Karpas-422 (cell line): ENCODE measurements at regions not wholly inside any gene's neighbourhood (a gene's known extent, or its start where the extent isn't known, plus 50 kb on each side); places are given as distances from the start of the nearest gene placed in this dataset.

Source experiments
- DNase-seq: peaks from one replicate; pipeline ENCODE4 v3.0.0-alpha.2; 2015
- H2AFZ ChIP-seq: fragments of 200-600 bp; sonication (generic); 2 replicates; pipeline ENCODE4 v1.6.1; 2014; ENCODE audit warnings: antibody characterized with exemption, low read length, mixed read lengths
- H3K27ac ChIP-seq: fragments of 200-600 bp; sonication (generic); 2 replicates; pipeline ENCODE4 v1.5.1; 2014; ENCODE audit warnings: mild to moderate bottlenecking, low read length, moderate library complexity
- H3K27me3 ChIP-seq: fragments of 200-600 bp; sonication (generic); 2 replicates; pipeline ENCODE4 v1.6.1; 2014; ENCODE audit warnings: low read length, mixed read lengths
- H3K36me3 ChIP-seq: fragments of 200-600 bp; sonication (generic); 2 replicates; pipeline ENCODE4 v1.6.1; 2014; ENCODE audit warnings: low read length, mixed read lengths; ENCODE audit not compliant: insufficient read depth
- H3K4me1 ChIP-seq: fragments of 200-600 bp; sonication (generic); 2 replicates; pipeline ENCODE4 v1.6.1; 2014; ENCODE audit warnings: mild to moderate bottlenecking, low read length, mixed read lengths
- H3K4me2 ChIP-seq: fragments of 200-600 bp; sonication (generic); 2 replicates; pipeline ENCODE4 v1.6.1; 2014; ENCODE audit warnings: low read length, low read depth, mild to moderate bottlenecking; ENCODE audit not compliant: poor library complexity, severe bottlenecking
- H3K4me3 ChIP-seq: fragments of 200-600 bp; sonication (generic); 2 replicates; pipeline ENCODE4 v1.5.1; 2014; ENCODE audit warnings: mild to moderate bottlenecking, antibody characterized with exemption, low read length, mixed read lengths
- H3K79me2 ChIP-seq: fragments of 200-600 bp; sonication (generic); 2 replicates; pipeline ENCODE4 v1.6.1; 2014; ENCODE audit warnings: mild to moderate bottlenecking, low read length, mixed read lengths
- H3K9ac ChIP-seq: fragments of 200-600 bp; sonication (generic); 2 replicates; pipeline ENCODE4 v1.6.0; 2014; ENCODE audit warnings: low read length
- H3K9me2 ChIP-seq: fragments of 200-600 bp; sonication (generic), shearing (Covaris generic); replicated peaks from 2 replicates; pipeline ENCODE4 v1.6.0; 2014; ENCODE audit warnings: mild to moderate bottlenecking, low read length, moderate library complexity; ENCODE audit not compliant: insufficient read depth
- H3K9me3 ChIP-seq: fragments of 300-700, 200-600 bp; sonication (generic); 2 replicates; pipeline ENCODE4 v1.6.1; 2014; ENCODE audit warnings: low read length, mixed read lengths
- H4K20me1 ChIP-seq: fragments of 200-600 bp; sonication (generic); 2 replicates; pipeline ENCODE4 v1.6.1; 2014; ENCODE audit warnings: mild to moderate bottlenecking, antibody characterized with exemption, low read length, low read depth; ENCODE audit not compliant: insufficient read depth

GRCh38 chr2:55811048-55811447 is 112.5 kb downstream of the EFEMP1 start:
- no peak overlapping the region for H3K9ac ChIP-seq
- H3K4me3 ChIP-seq: no peak overlapping the region
- no peak for DNase-seq
- H3K4me1 ChIP-seq: peaks cover 19% of the 10 kb centered on the region
- no peaks in the 10 kb centered on the region for H3K9me2 ChIP-seq
- no peaks in the 10 kb centered on the region for H4K20me1 ChIP-seq
- H3K27ac ChIP-seq: no peak overlapping the region
- H2AFZ ChIP-seq: no peak overlapping the region
- no peaks in the 10 kb centered on the region for H3K79me2 ChIP-seq
- no peaks in the 10 kb centered on the region for H3K9me3 ChIP-seq
- H3K4me2 ChIP-seq: no peak overlapping the region
- H3K36me3 ChIP-seq: no peaks in the 10 kb centered on the region
- H3K27me3 ChIP-seq: no peaks in the 10 kb centered on the region

- Histone ChIP-seq H3K9me2 (no peaks in the 10 kb centered on the region), H3K36me3 (no peaks in the 10 kb centered on the region), H3K9ac (no peak overlapping the region), H4K20me1 (no peaks in the 10 kb centered on the region), H3K9me3 (no peaks in the 10 kb centered on the region), H3K4me3 (no peak overlapping the region), H2AFZ (no peak overlapping the region), H3K79me2 (no peaks in the 10 kb centered on the region), H3K27ac (no peak overlapping the region), H3K27me3 (no peaks in the 10 kb centered on the region), H3K4me2 (no peak overlapping the region), H3K4me1 (peaks cover 19% of the 10 kb centered on the region)
- DNase-seq: no peak
Measured at GRCh38 chr2:55810622-55811020, 113.0 kb downstream of the EFEMP1 start.

- Histone ChIP-seq H2AFZ (no peak overlapping the region), H3K4me3 (no peak overlapping the region), H3K27me3 (no peaks in the 10 kb centered on the region), H3K9ac (no peak overlapping the region), H3K36me3 (no peaks in the 10 kb centered on the region), H3K4me2 (peak overlapping the region; percentile 26), H3K9me2 (no peaks in the 10 kb centered on the region), H3K27ac (no peak overlapping the region), H3K4me1 (peaks cover 19% of the 10 kb centered on the region), H3K9me3 (no peaks in the 10 kb centered on the region), H4K20me1 (no peaks in the 10 kb centered on the region), H3K79me2 (no peaks in the 10 kb centered on the region)
- DNase-seq: peak; percentile 72
Measured at GRCh38 chr2:55809875-55810621, 113.5 kb downstream of the EFEMP1 start.

- Histone ChIP-seq H3K4me3 (no peak overlapping the region), H3K27ac (no peak overlapping the region), H3K79me2 (no peaks in the 10 kb centered on the region), H3K9ac (no peak overlapping the region), H3K4me1 (peaks cover 19% of the 10 kb centered on the region), H3K4me2 (no peak overlapping the region), H2AFZ (no peak overlapping the region), H3K9me2 (no peaks in the 10 kb centered on the region), H4K20me1 (no peaks in the 10 kb centered on the region), H3K9me3 (no peaks in the 10 kb centered on the region), H3K27me3 (no peaks in the 10 kb centered on the region), H3K36me3 (no peaks in the 10 kb centered on the region)
- DNase-seq: no peak
Measured at GRCh38 chr2:55807900-55808299, 114.3 kb upstream of the PNPT1 start.

GRCh38 chr2:55805686-55806085 is 112.0 kb upstream of the PNPT1 start:
- Histone ChIP-seq H3K4me2 (no peak overlapping the region), H3K79me2 (no peaks in the 10 kb centered on the region), H4K20me1 (no peaks in the 10 kb centered on the region), H3K27ac (no peak overlapping the region), H3K36me3 (no peaks in the 10 kb centered on the region), H3K9me2 (no peaks in the 10 kb centered on the region), H2AFZ (no peak overlapping the region), H3K9ac (no peak overlapping the region), H3K9me3 (no peaks in the 10 kb centered on the region), H3K27me3 (no peaks in the 10 kb centered on the region), H3K4me1 (peaks cover 19% of the 10 kb centered on the region), H3K4me3 (no peak overlapping the region)
- DNase-seq: no peak

GRCh38 chr2:55804535-55804934 is 110.9 kb upstream of the PNPT1 start:
- Histone ChIP-seq H3K27ac (no peak overlapping the region), H3K9me2 (no peaks in the 10 kb centered on the region), H3K79me2 (no peaks in the 10 kb centered on the region), H2AFZ (no peak overlapping the region), H4K20me1 (no peaks in the 10 kb centered on the region), H3K4me3 (no peak overlapping the region), H3K36me3 (no peaks in the 10 kb centered on the region), H3K4me2 (no peak overlapping the region), H3K9me3 (no peaks in the 10 kb centered on the region), H3K27me3 (no peaks in the 10 kb centered on the region), H3K4me1 (peaks cover 7% of the 10 kb centered on the region), H3K9ac (no peak overlapping the region)
- DNase-seq: no peak

GRCh38 chr2:55802067-55802466 is 108.4 kb upstream of the PNPT1 start:
- H3K36me3 ChIP-seq: no peaks in the 10 kb centered on the region
- H3K4me1 ChIP-seq: no peaks in the 10 kb centered on the region
- no peaks in the 10 kb centered on the region for H3K9me2 ChIP-seq
- no peak for DNase-seq
- H4K20me1 ChIP-seq: no peaks in the 10 kb centered on the region
- no peak overlapping the region for H3K4me3 ChIP-seq
- no peak overlapping the region for H2AFZ ChIP-seq
- H3K4me2 ChIP-seq: no peak overlapping the region
- H3K9ac ChIP-seq: no peak overlapping the region
- H3K27ac ChIP-seq: no peak overlapping the region
- no peaks in the 10 kb centered on the region for H3K27me3 ChIP-seq
- H3K9me3 ChIP-seq: no peaks in the 10 kb centered on the region
- H3K79me2 ChIP-seq: no peaks in the 10 kb centered on the region

GRCh38 chr2:55801436-55801835 is 107.8 kb upstream of the PNPT1 start:
- Histone ChIP-seq H3K4me2 (no peak overlapping the region), H3K27me3 (no peaks in the 10 kb centered on the region), H3K9ac (no peak overlapping the region), H3K9me3 (no peaks in the 10 kb centered on the region), H4K20me1 (no peaks in the 10 kb centered on the region), H3K27ac (no peak overlapping the region), H3K4me3 (no peak overlapping the region), H3K4me1 (no peaks in the 10 kb centered on the region), H3K36me3 (no peaks in the 10 kb centered on the region), H3K79me2 (no peaks in the 10 kb centered on the region), H3K9me2 (no peaks in the 10 kb centered on the region), H2AFZ (no peak overlapping the region)
- no peak for DNase-seq
